ENCODE measurements at regions not wholly inside any gene's neighbourhood (a gene's known extent, or its start where the extent isn't known, plus 50 kb on each side); places are given as distances from the start of the nearest gene placed in this dataset.

- TF ChIP-seq CTCF (IDR thresholded peaks at IDR 0.05; ENCODE audit: low read depth, low read length) = no peak
- no peak for DNase-seq (ENCODE audit: low read depth in 2 of 2)
- H3K4me3 ChIP-seq (replicated peaks in 1 of 2; ENCODE audit: low read depth in 2 of 2, low read length in 2 of 2) = no peak overlapping the region
Measured at GRCh38 chr4:175871774-175872405, 59.8 kb upstream of the GPM6A start.

- no peak overlapping the region for H3K4me3 ChIP-seq (replicated peaks in 1 of 2; ENCODE audit: low read depth in 2 of 2, low read length in 2 of 2)
- no peak for DNase-seq (ENCODE audit: low read depth in 2 of 2)
- TF ChIP-seq CTCF (IDR thresholded peaks at IDR 0.05; ENCODE audit: low read depth, low read length) = no peak
Measured at GRCh38 chr4:175873707-175874106, 61.6 kb upstream of the GPM6A start.

- no peak overlapping the region for H3K4me3 ChIP-seq (replicated peaks in 1 of 2; ENCODE audit: low read depth in 2 of 2, low read length in 2 of 2)
- DNase-seq (ENCODE audit: low read depth in 2 of 2) = no peak
- TF ChIP-seq CTCF (IDR thresholded peaks at IDR 0.05; ENCODE audit: low read depth, low read length) = no peak
Measured at GRCh38 chr4:175874306-175874705, 62.2 kb upstream of the GPM6A start.

- no peak for TF ChIP-seq CTCF (IDR thresholded peaks at IDR 0.05; ENCODE audit: low read depth, low read length)
- H3K4me3 ChIP-seq (replicated peaks in 1 of 2; ENCODE audit: low read depth in 2 of 2, low read length in 2 of 2) = no peak overlapping the region
- no peak for DNase-seq (ENCODE audit: low read depth in 2 of 2)
Measured at GRCh38 chr4:175875993-175876771, 64.1 kb upstream of the GPM6A start.

GRCh38 chr4:175882891-175883290 lies 70.8 kb upstream of the GPM6A start:
- H3K4me3 ChIP-seq (replicated peaks in 1 of 2; ENCODE audit: low read depth in 2 of 2, low read length in 2 of 2) = no peak overlapping the region
- no peak for TF ChIP-seq CTCF (IDR thresholded peaks at IDR 0.05; ENCODE audit: low read depth, low read length)
- DNase-seq (ENCODE audit: low read depth in 2 of 2) = no peak

- H3K4me3 ChIP-seq (replicated peaks in 1 of 2; ENCODE audit: low read depth in 2 of 2, low read length in 2 of 2) = no peak overlapping the region
- DNase-seq (ENCODE audit: low read depth in 2 of 2) = peak in 1 of 2 donors; percentile 0
- TF ChIP-seq CTCF (IDR thresholded peaks at IDR 0.05; ENCODE audit: low read depth, low read length) = no peak
Measured at GRCh38 chr4:175884048-175884447, 72.0 kb upstream of the GPM6A start.

All from cardiac fibroblast (primary cell).